NCI-H1092 treated with DMSO at 0.1 percent for 48 hours (cell line): ENCODE measurements at regions not wholly inside any gene's neighbourhood (a gene's known extent, or its start where the extent isn't known, plus 50 kb on each side); places are given as distances from the start of the nearest gene placed in this dataset.

Experiments used
- DNase-seq: peaks from one replicate; lab custom pipeline; 2025; lab: John Stamatoyannopoulos, UW

- DNase-seq = no peak
Measured at GRCh38 chr1:220356981-220357850, 85.0 kb upstream of the RAB3GAP2 start.

- DNase-seq = no peak
Measured at GRCh38 chr1:220353229-220354012, 81.2 kb upstream of the RAB3GAP2 start.

GRCh38 chr1:220348211-220348610 lies 76.0 kb upstream of the RAB3GAP2 start:
- no peak for DNase-seq

GRCh38 chr1:220347654-220348175 lies 75.5 kb upstream of the RAB3GAP2 start:
- no peak for DNase-seq

GRCh38 chr1:220344745-220345144 lies 72.5 kb upstream of the RAB3GAP2 start:
- DNase-seq = no peak

- no peak for DNase-seq
Measured at GRCh38 chr1:220342853-220343252, 70.6 kb upstream of the RAB3GAP2 start.

- no peak for DNase-seq
Measured at GRCh38 chr1:220341126-220341525, 68.9 kb upstream of the RAB3GAP2 start.

GRCh38 chr1:220339581-220339980 lies 67.3 kb upstream of the RAB3GAP2 start:
- DNase-seq = no peak

GRCh38 chr1:220338759-220339158 lies 66.5 kb upstream of the RAB3GAP2 start:
- no peak for DNase-seq

- DNase-seq = no peak
Measured at GRCh38 chr1:220336391-220337031, 64.3 kb upstream of the RAB3GAP2 start.

- DNase-seq = peak; percentile 69
Measured at GRCh38 chr1:220335668-220336067, 63.4 kb upstream of the RAB3GAP2 start.

GRCh38 chr1:220331318-220331717 lies 59.1 kb upstream of the RAB3GAP2 start:
- no peak for DNase-seq

- DNase-seq = no peak
Measured at GRCh38 chr1:220330265-220330664, 58.0 kb upstream of the RAB3GAP2 start.

- DNase-seq = no peak
Measured at GRCh38 chr1:220327106-220327505, 54.9 kb upstream of the RAB3GAP2 start.

GRCh38 chr1:220326578-220326977 lies 54.3 kb upstream of the RAB3GAP2 start:
- no peak for DNase-seq

GRCh38 chr1:220325306-220325995 lies 53.2 kb upstream of the RAB3GAP2 start:
- DNase-seq = peak; percentile 53

- no peak for DNase-seq
Measured at GRCh38 chr1:220323717-220324116, 51.5 kb upstream of the RAB3GAP2 start.

- DNase-seq = no peak
Measured at GRCh38 chr1:220322570-220322969, 50.3 kb upstream of the RAB3GAP2 start.
